ENCODE measurements at regions not wholly inside any gene's neighbourhood (a gene's known extent, or its start where the extent isn't known, plus 50 kb on each side); places are given as distances from the start of the nearest gene placed in this dataset.

DNA sequence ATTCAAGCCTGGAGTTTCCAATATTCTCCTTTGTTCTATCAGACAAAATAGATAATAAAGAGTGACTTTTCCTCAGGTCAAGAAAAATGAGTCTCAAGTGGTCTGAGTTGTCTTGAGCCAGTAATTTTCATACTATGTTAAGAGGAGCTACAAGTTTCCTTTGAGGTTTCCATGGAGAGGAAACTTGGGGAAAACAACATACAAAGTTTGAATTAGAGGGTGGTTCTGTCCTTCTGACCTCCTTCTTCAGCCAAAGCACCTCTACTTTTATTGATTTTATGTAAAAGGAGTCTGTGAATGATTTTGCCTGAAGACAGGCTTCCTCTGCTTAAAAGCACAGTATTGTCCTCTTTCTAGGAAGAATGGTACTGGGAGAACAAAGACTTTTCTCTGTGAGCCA is 497.2 kb upstream of the PKN2 start:
- no peak for DNase-seq

DNA sequence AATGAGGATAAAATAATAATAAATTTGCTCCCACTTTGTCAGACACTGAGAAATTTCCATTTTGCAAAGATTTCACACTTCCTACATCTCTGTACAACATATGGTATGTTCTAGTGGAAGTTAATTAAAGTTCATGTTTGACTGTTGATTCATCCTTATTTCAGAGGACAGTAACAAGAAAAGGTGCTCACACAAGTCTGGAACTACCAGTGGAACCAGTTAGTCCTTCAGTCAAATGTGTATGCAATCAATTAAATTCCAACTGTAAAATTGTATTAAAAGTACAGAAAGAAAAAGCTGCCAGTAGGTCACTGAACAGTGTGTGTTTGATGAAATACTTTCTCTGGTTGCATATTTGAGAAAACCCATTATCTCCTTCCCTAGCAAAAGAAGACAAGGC is 496.0 kb upstream of the PKN2 start:
- no peak for DNase-seq

DNA sequence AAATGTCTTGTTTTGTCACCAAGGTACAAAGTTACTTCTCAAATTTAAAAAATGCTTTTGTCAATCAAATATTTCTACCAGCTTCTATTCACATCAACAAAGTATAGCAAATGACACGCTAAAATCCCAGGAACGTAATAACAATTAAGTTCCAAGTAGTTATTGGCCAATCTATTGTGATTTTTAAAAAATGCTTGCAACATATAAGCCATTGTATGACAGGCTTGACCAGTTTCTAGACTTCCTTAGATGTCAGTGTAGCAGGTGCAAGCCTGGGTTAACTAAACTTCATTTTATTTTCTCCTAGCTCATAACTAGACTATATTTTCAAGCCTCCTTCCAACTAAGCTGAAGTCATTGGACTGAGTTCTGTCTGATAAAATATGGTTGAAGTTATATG is 494.5 kb upstream of the PKN2 start:
- DNase-seq, result no peak

DNA sequence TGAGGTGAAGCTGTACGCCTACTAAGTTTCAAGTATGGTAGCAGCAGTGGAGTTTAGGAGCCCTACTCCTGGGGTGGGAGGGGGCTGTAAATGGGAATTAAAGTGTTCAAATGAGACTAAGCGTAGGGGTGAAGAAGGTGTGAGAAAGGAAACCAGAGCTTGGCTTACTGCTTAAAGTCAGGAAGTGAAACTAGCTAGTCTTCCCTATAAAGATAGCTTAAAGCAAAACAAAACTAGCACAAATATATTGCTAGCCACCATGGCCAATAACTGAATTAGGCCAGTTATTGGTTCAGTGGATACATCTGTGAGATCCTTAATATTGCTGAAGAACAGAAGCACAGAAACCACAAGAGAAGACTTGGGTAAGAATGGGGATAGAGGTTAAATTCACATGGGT is 492.2 kb upstream of the PKN2 start:
- no peak for DNase-seq

- no peak for DNase-seq
These were observed 489.5 kb upstream of the PKN2 start for GRCh38 chr1:88194542-88194941.

GRCh38 chr1:88200545-88200944 is 483.5 kb upstream of the PKN2 start:
- DNase-seq, result no peak

GRCh38 chr1:88204111-88204510 is 480.0 kb upstream of the PKN2 start:
- DNase-seq, result no peak

DNA sequence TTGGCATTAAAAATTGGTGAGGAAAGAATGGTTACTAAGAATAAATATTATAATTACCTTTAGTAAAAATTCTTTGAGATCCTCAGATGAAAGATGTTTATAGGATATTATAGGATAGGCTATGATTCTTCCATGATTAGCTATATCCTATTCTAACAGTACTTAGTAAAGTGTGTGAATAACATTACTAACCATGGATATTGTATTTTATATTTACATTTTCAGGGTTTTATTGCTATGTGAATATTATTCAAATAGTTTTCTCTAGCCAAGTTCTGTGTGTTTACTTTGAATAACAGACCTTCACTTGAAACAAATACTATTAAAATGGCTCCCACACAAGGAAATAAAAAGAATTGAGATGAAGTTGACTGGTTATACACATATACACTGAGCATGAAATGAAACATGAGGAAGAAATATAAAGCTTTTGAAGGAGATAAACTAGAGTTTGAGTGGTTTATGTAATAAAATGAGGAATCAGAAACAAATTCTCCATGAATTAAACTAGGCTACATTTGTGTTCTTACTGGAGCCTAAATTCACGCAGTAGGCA is 479.4 kb upstream of the PKN2 start:
- no peak for DNase-seq

GRCh38 chr1:88208389-88208788 is 475.7 kb upstream of the PKN2 start:
- no peak for DNase-seq

GRCh38 chr1:88210103-88210787 is 473.8 kb upstream of the PKN2 start:
- no peak for DNase-seq

- DNase-seq, result no peak
These were observed 467.6 kb upstream of the PKN2 start for GRCh38 chr1:88216441-88216840.

- no peak for DNase-seq
These were observed 466.7 kb upstream of the PKN2 start for GRCh38 chr1:88217386-88217785.

DNA sequence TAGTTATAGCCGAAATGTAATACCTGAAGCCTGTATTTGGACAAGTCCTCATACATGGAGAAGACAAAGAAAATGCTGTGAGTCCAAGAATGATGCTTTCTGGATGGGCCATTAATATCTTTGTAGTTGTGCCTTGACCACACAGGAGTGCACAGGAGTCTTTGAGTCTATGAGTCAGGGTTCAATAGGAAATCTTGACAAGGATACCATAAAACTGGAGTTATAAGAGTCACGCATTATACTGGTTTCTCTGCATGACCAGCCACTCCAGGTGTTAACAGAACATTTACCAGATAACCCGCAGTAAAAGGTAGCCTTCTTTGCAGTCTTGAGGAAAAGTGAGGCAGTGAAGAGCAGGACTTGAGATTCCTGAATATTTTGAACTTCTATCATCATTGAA is 464.6 kb upstream of the PKN2 start:
- DNase-seq, result no peak

- DNase-seq, result no peak
These were observed 462.7 kb upstream of the PKN2 start for GRCh38 chr1:88221411-88221810.

DNA sequence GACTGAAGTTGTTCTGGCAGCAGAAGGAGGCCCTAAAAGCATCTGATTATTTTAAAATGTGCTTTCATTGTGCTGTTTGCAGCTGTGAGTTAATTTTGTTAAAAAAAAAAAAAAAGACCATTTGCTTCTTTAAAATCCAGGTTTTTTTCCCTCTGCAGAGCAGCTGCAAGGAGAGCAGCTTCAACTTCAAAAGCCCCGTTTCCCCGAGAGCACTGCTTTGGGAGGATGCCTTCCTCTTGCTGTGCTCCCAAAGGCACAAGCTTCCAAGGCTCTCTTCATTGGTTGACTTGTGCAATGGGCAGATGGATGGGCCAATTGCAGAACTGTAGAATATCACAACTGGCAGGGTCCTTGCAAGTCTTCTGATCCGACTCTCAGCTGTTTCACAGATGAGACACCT is 459.2 kb upstream of the PKN2 start:
- DNase-seq, result no peak

DNA sequence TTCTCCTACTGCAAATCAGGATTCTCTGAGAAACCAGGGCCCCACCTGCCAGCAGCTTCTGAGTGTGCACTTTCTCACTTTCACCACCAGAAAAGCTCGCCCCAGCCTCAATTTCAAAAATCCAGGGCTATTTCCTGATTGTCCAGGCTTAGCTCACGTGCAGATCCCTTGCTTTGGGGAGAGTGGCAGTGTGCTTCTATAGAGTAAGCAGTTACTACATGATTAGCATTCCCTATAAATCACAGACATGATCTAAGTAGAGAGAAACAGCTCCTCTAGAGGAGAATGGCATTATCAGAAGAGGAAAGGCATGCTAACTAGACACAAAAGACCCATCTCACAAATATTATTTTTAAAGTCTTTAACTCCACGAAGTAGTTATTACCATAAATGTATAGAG is 456.0 kb upstream of the PKN2 start:
- DNase-seq, result no peak

DNA sequence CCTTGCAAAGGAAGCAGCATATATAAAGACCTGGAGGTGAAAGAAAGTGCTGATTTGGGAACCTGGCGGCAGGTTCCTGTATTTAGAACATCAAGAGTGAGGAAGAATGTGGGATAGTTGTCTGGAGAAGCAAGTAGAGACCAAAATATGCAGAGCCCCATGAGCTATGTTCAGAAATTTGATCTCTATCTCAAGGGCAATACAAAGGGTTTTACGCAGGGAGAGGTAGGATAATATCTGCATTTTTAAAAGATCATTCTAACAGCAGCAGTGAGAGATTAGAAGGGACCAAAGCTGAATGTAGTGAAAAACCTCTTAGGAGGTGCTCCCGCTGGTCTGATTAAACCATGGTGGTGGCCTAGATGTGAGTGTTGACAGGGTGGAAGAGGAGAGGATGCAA is 453.9 kb upstream of the PKN2 start:
- DNase-seq, result no peak

DNA sequence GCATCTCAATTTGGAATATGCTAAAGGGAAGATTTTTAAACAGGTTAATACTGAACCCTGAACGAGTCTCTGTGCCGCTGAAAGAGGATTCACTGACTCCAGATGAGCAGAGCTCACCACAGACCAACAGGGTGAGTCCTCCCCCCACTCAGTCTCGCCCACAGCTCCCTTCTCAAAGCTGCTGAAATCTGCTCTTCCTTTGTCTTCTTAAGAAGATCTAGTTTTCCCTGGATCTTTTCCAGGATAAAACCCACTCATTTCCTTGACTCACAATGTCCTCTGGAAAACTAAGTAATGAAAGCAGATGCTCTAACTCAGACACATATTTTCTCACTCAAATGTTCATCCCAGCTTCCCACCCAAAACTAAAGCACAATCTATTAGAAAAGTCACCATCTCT is 447.0 kb upstream of the PKN2 start:
- DNase-seq, result no peak

DNA sequence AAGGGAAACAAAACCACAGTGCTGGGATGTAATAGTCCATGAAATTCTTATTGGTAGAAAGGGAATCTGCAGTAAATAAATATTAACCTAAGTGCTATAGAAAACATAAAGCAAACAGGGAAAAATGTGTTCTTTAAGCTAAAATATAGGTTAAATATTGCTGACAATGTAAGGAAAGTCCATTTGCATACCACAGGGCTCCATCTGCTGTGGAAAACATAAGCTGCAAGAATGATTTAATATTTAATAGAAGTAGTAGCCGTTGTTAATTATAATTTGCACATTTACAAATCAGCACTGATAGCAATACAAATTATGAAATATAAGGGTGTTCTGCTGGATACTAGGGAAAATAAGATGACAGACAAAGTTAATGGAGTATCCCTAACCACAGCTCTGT is 444.9 kb upstream of the PKN2 start:
- DNase-seq, result no peak

- DNase-seq, result no peak
These were observed 436.4 kb upstream of the PKN2 start for GRCh38 chr1:88247666-88248065.

- DNase-seq, result no peak
These were observed 433.2 kb upstream of the PKN2 start for GRCh38 chr1:88250915-88251314.

GRCh38 chr1:88252745-88253144 is 431.3 kb upstream of the PKN2 start:
- DNase-seq, result no peak

DNA sequence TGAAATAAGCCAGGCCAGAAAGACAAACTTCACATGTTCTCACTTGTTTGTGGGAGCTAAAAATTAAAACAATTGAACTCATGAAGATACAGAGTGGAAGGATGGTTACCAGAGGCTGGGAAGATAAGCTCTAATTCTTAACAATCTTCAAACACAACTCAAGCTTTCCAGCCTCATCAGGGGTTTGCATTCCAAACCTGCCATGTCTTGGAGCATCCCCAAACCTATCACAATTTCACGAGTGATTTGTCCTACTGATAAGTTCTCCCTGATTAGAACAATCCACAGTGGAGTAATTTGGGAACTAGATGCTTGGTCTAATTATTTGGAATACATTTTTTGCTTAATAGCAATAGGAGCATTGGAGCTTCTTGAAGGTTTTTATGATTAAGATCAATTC is 418.5 kb upstream of the PKN2 start:
- no peak for DNase-seq

DNA sequence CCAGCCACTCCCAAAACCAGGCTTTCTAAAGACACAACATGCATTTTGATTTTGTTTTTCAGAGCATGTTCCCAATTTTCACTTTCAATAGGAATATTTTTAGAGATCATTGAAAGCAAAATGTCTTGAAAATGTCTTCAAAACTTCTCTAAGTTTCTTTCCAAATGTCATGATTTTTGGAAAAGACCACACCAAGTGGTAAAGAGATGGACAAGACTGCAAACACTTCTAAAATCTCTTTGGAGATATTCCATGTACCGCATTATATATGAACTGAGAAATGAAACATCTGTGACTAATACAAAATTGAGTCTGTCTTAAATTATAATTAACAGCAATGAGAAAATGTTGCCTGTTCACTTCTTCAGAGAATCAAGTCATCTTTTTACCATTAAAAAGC is 418.0 kb upstream of the PKN2 start:
- no peak for DNase-seq

- DNase-seq, result no peak
These were observed 411.9 kb upstream of the PKN2 start for GRCh38 chr1:88272216-88272615.

All from NCI-H1048 (cell line).